ENCODE measurements at regions not wholly inside any gene's neighbourhood (a gene's known extent, or its start where the extent isn't known, plus 50 kb on each side); places are given as distances from the start of the nearest gene placed in this dataset.

DNA sequence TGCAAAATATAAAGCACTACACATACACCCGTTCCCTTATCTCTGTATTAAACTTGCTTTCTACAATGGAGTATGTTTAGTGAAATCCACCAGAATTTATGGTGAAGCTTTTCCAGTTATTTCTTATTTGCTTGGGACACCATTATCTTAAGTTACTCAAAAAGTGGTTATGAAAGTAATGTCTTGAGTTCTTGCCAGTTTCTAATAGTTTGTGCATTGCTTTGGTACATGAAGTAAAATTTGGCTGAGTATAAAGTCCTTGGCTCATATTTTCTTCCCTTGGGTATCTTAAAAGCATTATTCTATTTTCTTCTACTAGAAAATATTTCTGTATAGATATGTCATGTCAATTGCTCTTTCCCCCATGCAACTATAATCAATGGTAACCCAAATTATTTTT is 85.2 kb downstream of the POLR1F start:
- Histone ChIP-seq H3K27me3 (ENCODE audit: insufficient read depth, low read length, poor library complexity) (no peaks in the 10 kb centered on the region), H3K79me2 (ENCODE audit: insufficient read depth, low read length) (no peaks in the 10 kb centered on the region), H3K4me2 (ENCODE audit: insufficient read depth, low read length) (no peak overlapping the region), H3K9ac (ENCODE audit: low read depth, low read length) (no peak overlapping the region), H3K4me1 (ENCODE audit: insufficient read depth, low read length) (no peaks in the 10 kb centered on the region), H3K9me3 (ENCODE audit: insufficient read depth, low read length, severe bottlenecking) (no peaks in the 10 kb centered on the region), H3K27ac (ENCODE audit: low read length) (no peak overlapping the region), H4K20me1 (ENCODE audit: insufficient read depth, low read length) (no peaks in the 10 kb centered on the region), H2AFZ (ENCODE audit: low read depth, low read length) (no peak overlapping the region), H3K4me3 (ENCODE audit: low read depth in 1 of 2, low read length in 2 of 2) (no peak overlapping the region), H3K36me3 (ENCODE audit: insufficient read depth, low read length) (no peaks in the 10 kb centered on the region)
- ATAC-seq (ENCODE audit: insufficient read depth, low read depth), result no peak
- TF ChIP-seq, protein P1, sequence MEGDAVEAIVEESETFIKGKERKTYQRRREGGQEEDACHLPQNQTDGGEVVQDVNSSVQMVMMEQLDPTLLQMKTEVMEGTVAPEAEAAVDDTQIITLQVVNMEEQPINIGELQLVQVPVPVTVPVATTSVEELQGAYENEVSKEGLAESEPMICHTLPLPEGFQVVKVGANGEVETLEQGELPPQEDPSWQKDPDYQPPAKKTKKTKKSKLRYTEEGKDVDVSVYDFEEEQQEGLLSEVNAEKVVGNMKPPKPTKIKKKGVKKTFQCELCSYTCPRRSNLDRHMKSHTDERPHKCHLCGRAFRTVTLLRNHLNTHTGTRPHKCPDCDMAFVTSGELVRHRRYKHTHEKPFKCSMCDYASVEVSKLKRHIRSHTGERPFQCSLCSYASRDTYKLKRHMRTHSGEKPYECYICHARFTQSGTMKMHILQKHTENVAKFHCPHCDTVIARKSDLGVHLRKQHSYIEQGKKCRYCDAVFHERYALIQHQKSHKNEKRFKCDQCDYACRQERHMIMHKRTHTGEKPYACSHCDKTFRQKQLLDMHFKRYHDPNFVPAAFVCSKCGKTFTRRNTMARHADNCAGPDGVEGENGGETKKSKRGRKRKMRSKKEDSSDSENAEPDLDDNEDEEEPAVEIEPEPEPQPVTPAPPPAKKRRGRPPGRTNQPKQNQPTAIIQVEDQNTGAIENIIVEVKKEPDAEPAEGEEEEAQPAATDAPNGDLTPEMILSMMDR (IDR thresholded peaks at IDR 0.05; ENCODE audit: borderline replicate concordance, extremely low read depth, low read length, poor library complexity, severe bottlenecking), result no peak
- TF ChIP-seq EZH2 (IDR thresholded peaks at IDR 0.05; ENCODE audit: borderline replicate concordance, low read depth, low read length, severe bottlenecking), result no peak
- no peak for DNase-seq

DNA sequence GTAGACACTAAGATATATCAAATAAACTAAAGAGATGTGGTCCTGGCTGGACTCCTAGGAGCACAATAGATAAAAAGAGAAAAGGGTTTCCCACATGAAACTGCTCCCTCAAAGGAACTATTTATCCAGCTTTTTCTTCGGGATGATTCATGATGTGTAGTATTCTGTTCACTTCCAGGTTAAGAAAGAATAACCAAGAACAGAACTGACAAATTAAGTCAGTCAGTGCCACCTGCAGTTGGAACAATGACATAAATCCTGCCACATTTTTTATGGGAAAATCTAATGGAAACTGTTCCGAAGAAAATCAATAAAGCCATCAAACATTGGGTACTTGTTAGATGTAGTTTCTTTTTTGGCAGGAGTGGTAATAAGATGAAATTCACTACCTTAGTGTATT is 87.1 kb downstream of the POLR1F start:
- H3K79me2 ChIP-seq (ENCODE audit: insufficient read depth, low read length), result no peaks in the 10 kb centered on the region
- TF ChIP-seq, protein P1 (IDR thresholded peaks at IDR 0.05; ENCODE audit: borderline replicate concordance, extremely low read depth, low read length, poor library complexity, severe bottlenecking), result no peak
- no peak for TF ChIP-seq EZH2 (IDR thresholded peaks at IDR 0.05; ENCODE audit: borderline replicate concordance, low read depth, low read length, severe bottlenecking)
- no peaks in the 10 kb centered on the region for H3K9me3 ChIP-seq (ENCODE audit: insufficient read depth, low read length, severe bottlenecking)
- no peaks in the 10 kb centered on the region for H4K20me1 ChIP-seq (ENCODE audit: insufficient read depth, low read length)
- H3K9ac ChIP-seq (ENCODE audit: low read depth, low read length), result no peak overlapping the region
- H3K27ac ChIP-seq (ENCODE audit: low read length), result no peak overlapping the region
- H3K4me2 ChIP-seq (ENCODE audit: insufficient read depth, low read length), result no peak overlapping the region
- ATAC-seq (ENCODE audit: insufficient read depth, low read depth) (no peak), DNase-seq (no peak)
- H3K4me1 ChIP-seq (ENCODE audit: insufficient read depth, low read length), result no peaks in the 10 kb centered on the region
- H2AFZ ChIP-seq (ENCODE audit: low read depth, low read length), result no peak overlapping the region
- no peaks in the 10 kb centered on the region for H3K36me3 ChIP-seq (ENCODE audit: insufficient read depth, low read length)
- no peak overlapping the region for H3K4me3 ChIP-seq (ENCODE audit: low read depth in 1 of 2, low read length in 2 of 2)
- no peaks in the 10 kb centered on the region for H3K27me3 ChIP-seq (ENCODE audit: insufficient read depth, low read length, poor library complexity)

DNA sequence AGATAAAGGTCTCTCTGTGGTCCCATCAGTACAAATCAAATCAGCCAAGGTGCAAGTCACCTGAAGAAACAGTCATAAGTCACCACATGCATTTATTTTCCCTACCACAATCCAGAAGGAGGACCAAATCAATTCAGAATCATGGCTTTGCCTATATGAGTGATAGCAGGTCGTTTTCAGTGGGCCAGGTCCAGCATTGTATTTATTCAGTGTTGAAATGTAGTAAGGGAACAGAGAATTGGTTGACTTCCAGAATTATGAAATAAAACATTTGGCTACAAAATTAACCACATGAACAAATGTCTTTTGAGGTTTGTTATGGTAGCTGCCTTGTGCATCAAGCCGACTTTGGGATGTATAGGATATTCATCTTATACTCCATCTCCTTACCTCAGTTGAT is 88.4 kb downstream of the POLR1F start:
- no peak overlapping the region for H3K27ac ChIP-seq (ENCODE audit: low read length)
- no peak overlapping the region for H3K4me3 ChIP-seq (ENCODE audit: low read depth in 1 of 2, low read length in 2 of 2)
- H4K20me1 ChIP-seq (ENCODE audit: insufficient read depth, low read length), result no peaks in the 10 kb centered on the region
- H3K36me3 ChIP-seq (ENCODE audit: insufficient read depth, low read length), result no peaks in the 10 kb centered on the region
- H3K9ac ChIP-seq (ENCODE audit: low read depth, low read length), result no peak overlapping the region
- no peak for DNase-seq
- H3K4me1 ChIP-seq (ENCODE audit: insufficient read depth, low read length), result no peaks in the 10 kb centered on the region
- H3K9me3 ChIP-seq (ENCODE audit: insufficient read depth, low read length, severe bottlenecking), result no peaks in the 10 kb centered on the region
- no peaks in the 10 kb centered on the region for H3K27me3 ChIP-seq (ENCODE audit: insufficient read depth, low read length, poor library complexity)
- no peak overlapping the region for H2AFZ ChIP-seq (ENCODE audit: low read depth, low read length)
- no peak for ATAC-seq (ENCODE audit: insufficient read depth, low read depth)
- TF ChIP-seq, protein P1 (IDR thresholded peaks at IDR 0.05; ENCODE audit: borderline replicate concordance, extremely low read depth, low read length, poor library complexity, severe bottlenecking), result no peak
- no peak for TF ChIP-seq EZH2 (IDR thresholded peaks at IDR 0.05; ENCODE audit: borderline replicate concordance, low read depth, low read length, severe bottlenecking)
- H3K79me2 ChIP-seq (ENCODE audit: insufficient read depth, low read length), result no peaks in the 10 kb centered on the region
- H3K4me2 ChIP-seq (ENCODE audit: insufficient read depth, low read length), result no peak overlapping the region

DNA sequence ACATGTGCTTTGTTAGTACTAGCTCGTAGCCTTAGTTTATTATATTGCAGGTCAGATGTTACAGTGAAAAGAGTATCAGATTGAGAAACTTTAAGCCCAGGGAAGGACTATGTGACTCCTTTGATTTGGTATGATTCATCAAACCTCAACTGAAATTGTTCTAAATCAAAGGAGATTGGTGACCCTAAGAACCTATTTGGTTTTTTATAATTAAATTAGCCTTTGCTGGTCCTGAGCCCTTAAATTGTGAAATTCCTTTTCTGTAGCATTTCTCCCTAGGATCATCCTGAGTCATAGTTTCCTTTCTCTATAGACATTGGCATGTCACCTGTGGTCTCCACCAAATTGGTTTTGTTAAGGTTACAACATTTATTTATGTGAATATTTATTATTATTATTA is 89.7 kb downstream of the POLR1F start:
- no peak for ATAC-seq (ENCODE audit: insufficient read depth, low read depth)

More for the DNA sequence above, 89.7 kb downstream of the POLR1F start:
- H4K20me1 ChIP-seq (ENCODE audit: insufficient read depth, low read length), result no peaks in the 10 kb centered on the region
- H2AFZ ChIP-seq (ENCODE audit: low read depth, low read length), result no peak overlapping the region
- no peak overlapping the region for H3K27ac ChIP-seq (ENCODE audit: low read length)
- no peak overlapping the region for H3K4me2 ChIP-seq (ENCODE audit: insufficient read depth, low read length)
- no peak overlapping the region for H3K4me3 ChIP-seq (ENCODE audit: low read depth in 1 of 2, low read length in 2 of 2)
- no peak for DNase-seq
- H3K4me1 ChIP-seq (ENCODE audit: insufficient read depth, low read length), result no peaks in the 10 kb centered on the region
- no peaks in the 10 kb centered on the region for H3K9me3 ChIP-seq (ENCODE audit: insufficient read depth, low read length, severe bottlenecking)
- TF ChIP-seq EZH2 (IDR thresholded peaks at IDR 0.05; ENCODE audit: borderline replicate concordance, low read depth, low read length, severe bottlenecking), result no peak
- TF ChIP-seq, protein P1 (IDR thresholded peaks at IDR 0.05; ENCODE audit: borderline replicate concordance, extremely low read depth, low read length, poor library complexity, severe bottlenecking), result no peak
- no peaks in the 10 kb centered on the region for H3K79me2 ChIP-seq (ENCODE audit: insufficient read depth, low read length)
- H3K27me3 ChIP-seq (ENCODE audit: insufficient read depth, low read length, poor library complexity), result no peaks in the 10 kb centered on the region
- no peak overlapping the region for H3K9ac ChIP-seq (ENCODE audit: low read depth, low read length)
- no peaks in the 10 kb centered on the region for H3K36me3 ChIP-seq (ENCODE audit: insufficient read depth, low read length)
